Heart left ventricle (tissue), 16 donors: ENCODE measurements at regions not wholly inside any gene's neighbourhood (a gene's known extent, or its start where the extent isn't known, plus 50 kb on each side); places are given as distances from the start of the nearest gene placed in this dataset.

Source experiments
- ATAC-seq, 4 donors: fragments of 200-7000 bp; cut with Tn5 transposase; one replicate each; pipeline ENCODE4 v1.9.1; 2020 to 2022; ENCODE audit warnings: moderate library complexity in 4 of 4, mild to moderate bottlenecking in 3 of 4, moderate number of reproducible peaks in 1 of 4
- DNase-seq, 5 donors: peaks; one replicate each; pipeline ENCODE4 v3.0.0-alpha.2; 2020
- H3K27ac ChIP-seq, 12 donors: fragments of 200-600 bp; sonication (generic) in 4 of 12; one replicate each; pipeline versions ENCODE4 v1.5.0 to v1.8.0; 2016 to 2022; ENCODE audit warnings: mild to moderate bottlenecking in 2 of 12
- H3K27me3 ChIP-seq, 9 donors: fragments of 200-600 bp; sonication (generic) in 2 of 9; one replicate each; pipeline versions ENCODE4 v1.5.1 to v1.8.0; 2016 to 2022; ENCODE audit warnings: mild to moderate bottlenecking in 3 of 9
- H3K36me3 ChIP-seq, 9 donors: fragments of 200-600 bp; sonication (generic) in 2 of 9; one replicate each; pipeline versions ENCODE4 v1.5.0 to v1.8.0; 2018 to 2022; ENCODE audit warnings: mild to moderate bottlenecking in 2 of 9
- H3K4me1 ChIP-seq, 12 donors: fragments of 200-600 bp; sonication (generic) in 4 of 12; one replicate each; pipeline versions ENCODE4 v1.5.0 to v1.8.0; 2016 to 2022; ENCODE audit warnings: mild to moderate bottlenecking in 3 of 12
- H3K4me3 ChIP-seq, 12 donors: fragments of 200-600 bp; sonication (generic) in 4 of 12; one replicate each; pipeline versions ENCODE4 v1.5.0 to v1.8.0; 2017 to 2022; ENCODE audit warnings: mild to moderate bottlenecking in 9 of 12, moderate library complexity in 4 of 12
- H3K9me3 ChIP-seq, 12 donors: fragments of 200-600 bp; sonication (generic) in 4 of 12; one replicate each; pipeline versions ENCODE4 v1.5.0 to v1.8.0; 2016 to 2022; ENCODE audit warnings: mild to moderate bottlenecking in 1 of 12
- POLR2A ChIP-seq, 2 donors: fragments of 450-650 bp; IDR thresholded peaks; one replicate each; pipeline ENCODE4 v1.6.1; 2017; ENCODE audit warnings: antibody characterized with exemption in 2 of 2, mild to moderate bottlenecking in 2 of 2, moderate library complexity in 2 of 2
- WGBS, 4 donors: extraction: QIAGEN DNeasy Blood & Tissue Kit in 2 of 4; methylation state at CpG; one replicate each; pipeline versions ENCODE4 v1.1.5 to v1.1.7; 2013 to 2018; 5-methylcytosine and 5-hydroxymethylcytosine counted together
- intact Hi-C, 10 donors: fragments of 100-400 bp; cut with DNase I; formaldehyde crosslinking; loops; one replicate each; pipeline versions ENCODE4 v1.11.1 to v1.14.2; 2022
- TF ChIP-seq, protein P1 (sequence below), 12 donors: fragments of 200-600 bp; sonication (generic) in 4 of 12; IDR thresholded peaks; one replicate each; pipeline versions ENCODE4 v1.5.0 to v1.8.0; 2018 to 2022; ENCODE audit warnings: antibody characterized with exemption in 12 of 12, mild to moderate bottlenecking in 5 of 12
- donor health status: ischemic (EF 13 %, LVEDD 7.1; RV severe dilation, severe dysfunction).
- donor health status: healthy with polysubstance abuse.
- donor health status: DM: no; HTN: yes; CAD: no.
- donor health status: DM: no; HTN: no; CAD: no.
- donor health status: ischemic (EF 25% LVEDD 6.9; RV normal size, moderate dysfunction).
- donor health status: ischemic (EF 25% LVEDD 5.7; RV mildly dilated, moderate dysfunction).
- donor health status: healthy.
- donor health status: DM: yes; HTN: yes; CAD: no.
- donor health status: ischemic (EF 35%, LVEDD 5.7; RV mildly dilated, moderate dysfunction).
- donor health status: nonischemic (EF 11% LVEDD 7.7; RV severe dilation, severe dysfunction).
- donor health status: DM: yes; HTN: yes; CAD: no.
- donor health status: PGD.
- donor health status: ischemic (EF 29% LVEDD 5.4; RV normal size, mild dysfunction).
- donor health status: nonischemic (EF 23%, LVEDD 6.1; RV moderate dilation, normal function).

DNA sequence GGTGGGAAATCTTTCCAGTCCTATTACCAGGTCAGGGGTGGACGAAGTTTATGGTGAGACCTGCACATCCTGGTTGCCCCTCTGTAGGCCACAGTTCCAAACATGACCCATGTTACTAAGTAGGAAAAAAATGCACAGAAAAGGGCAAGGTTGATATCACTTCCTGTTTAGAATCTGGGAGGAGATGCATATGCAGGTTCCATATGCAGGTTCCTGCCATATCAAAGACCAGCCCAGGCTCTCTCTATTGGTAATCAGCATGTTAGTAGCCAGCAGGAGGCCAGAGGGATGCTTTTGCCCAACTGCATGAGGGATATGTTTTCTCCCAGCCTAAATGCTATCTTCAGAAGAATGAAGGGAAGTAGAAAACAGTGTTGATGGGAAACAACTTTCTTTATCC, 657.2 kb downstream of the ANKRD50 start:
- Histone ChIP-seq H3K27ac (peak overlapping the region in 1 of 12 donors; percentile 16), H3K36me3 (no peaks in the 10 kb centered on the region)
- 94 to 100% (median 96%) methylated on average over 1 of the region's 1 CpG for WGBS, 4 donors

DNA sequence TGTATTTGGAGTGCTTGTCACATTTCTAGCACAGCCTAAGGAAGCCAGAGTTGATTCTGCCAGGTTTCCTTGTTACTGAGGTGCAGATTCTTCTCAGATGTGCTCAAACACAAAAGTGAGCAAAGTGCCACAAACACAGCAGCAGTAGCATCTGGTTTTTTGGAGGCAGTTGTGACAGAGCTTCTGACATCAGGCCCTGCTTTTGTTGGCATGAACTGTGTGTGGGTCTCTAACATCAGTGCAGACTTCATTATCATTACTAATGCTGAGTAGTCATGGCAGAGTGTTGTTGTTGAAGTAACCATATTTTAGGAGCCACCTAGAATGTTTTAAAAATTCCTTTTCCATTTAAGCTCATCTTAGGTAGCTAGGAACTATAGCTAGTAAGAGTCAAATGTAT, 656.6 kb downstream of the ANKRD50 start:
- ATAC-seq (peak in 1 of 4 donors; percentile 56), DNase-seq (peak in 1 of 5 donors; percentile 29)
- no peak for TF ChIP-seq POLR2A (IDR thresholded peaks at IDR 0.05)
- TF ChIP-seq, protein P1, sequence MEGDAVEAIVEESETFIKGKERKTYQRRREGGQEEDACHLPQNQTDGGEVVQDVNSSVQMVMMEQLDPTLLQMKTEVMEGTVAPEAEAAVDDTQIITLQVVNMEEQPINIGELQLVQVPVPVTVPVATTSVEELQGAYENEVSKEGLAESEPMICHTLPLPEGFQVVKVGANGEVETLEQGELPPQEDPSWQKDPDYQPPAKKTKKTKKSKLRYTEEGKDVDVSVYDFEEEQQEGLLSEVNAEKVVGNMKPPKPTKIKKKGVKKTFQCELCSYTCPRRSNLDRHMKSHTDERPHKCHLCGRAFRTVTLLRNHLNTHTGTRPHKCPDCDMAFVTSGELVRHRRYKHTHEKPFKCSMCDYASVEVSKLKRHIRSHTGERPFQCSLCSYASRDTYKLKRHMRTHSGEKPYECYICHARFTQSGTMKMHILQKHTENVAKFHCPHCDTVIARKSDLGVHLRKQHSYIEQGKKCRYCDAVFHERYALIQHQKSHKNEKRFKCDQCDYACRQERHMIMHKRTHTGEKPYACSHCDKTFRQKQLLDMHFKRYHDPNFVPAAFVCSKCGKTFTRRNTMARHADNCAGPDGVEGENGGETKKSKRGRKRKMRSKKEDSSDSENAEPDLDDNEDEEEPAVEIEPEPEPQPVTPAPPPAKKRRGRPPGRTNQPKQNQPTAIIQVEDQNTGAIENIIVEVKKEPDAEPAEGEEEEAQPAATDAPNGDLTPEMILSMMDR (IDR thresholded peaks at IDR 0.05): no peak
- Histone ChIP-seq H3K36me3 (no peaks in the 10 kb centered on the region), H3K9me3 (peaks cover 0 to 22% (median 2%) of the 10 kb centered on the region in 12 donors), H3K4me3 (no peak overlapping the region), H3K27ac (peak overlapping the region in 1 of 12 donors; percentile 16), H3K27me3 (no peaks in the 10 kb centered on the region), H3K4me1 (peaks cover 0 to 17% (median 13%) of the 10 kb centered on the region in 12 donors)
- intact Hi-C loops: loop anchor here in 1 of 10 donors (10.0 kb wide), 1 partner anchor 71 kb away; no protein-coding TSS in a partner anchor

More for the DNA sequence above, 657.2 kb downstream of the ANKRD50 start:
- Histone ChIP-seq H3K27me3 (no peaks in the 10 kb centered on the region), H3K9me3 (peaks cover 0 to 22% (median 2%) of the 10 kb centered on the region in 12 donors), H3K4me1 (peaks cover 0 to 12% (median 8%) of the 10 kb centered on the region in 12 donors), H3K4me3 (no peak overlapping the region)
- ATAC-seq (no peak), DNase-seq (no peak)
- TF ChIP-seq, protein P1 (IDR thresholded peaks at IDR 0.05): no peak
- no peak for TF ChIP-seq POLR2A (IDR thresholded peaks at IDR 0.05)
- intact Hi-C loops: loop anchor here in 1 of 10 donors (10.0 kb wide), 1 partner anchor 71 kb away; no protein-coding TSS in a partner anchor

DNA sequence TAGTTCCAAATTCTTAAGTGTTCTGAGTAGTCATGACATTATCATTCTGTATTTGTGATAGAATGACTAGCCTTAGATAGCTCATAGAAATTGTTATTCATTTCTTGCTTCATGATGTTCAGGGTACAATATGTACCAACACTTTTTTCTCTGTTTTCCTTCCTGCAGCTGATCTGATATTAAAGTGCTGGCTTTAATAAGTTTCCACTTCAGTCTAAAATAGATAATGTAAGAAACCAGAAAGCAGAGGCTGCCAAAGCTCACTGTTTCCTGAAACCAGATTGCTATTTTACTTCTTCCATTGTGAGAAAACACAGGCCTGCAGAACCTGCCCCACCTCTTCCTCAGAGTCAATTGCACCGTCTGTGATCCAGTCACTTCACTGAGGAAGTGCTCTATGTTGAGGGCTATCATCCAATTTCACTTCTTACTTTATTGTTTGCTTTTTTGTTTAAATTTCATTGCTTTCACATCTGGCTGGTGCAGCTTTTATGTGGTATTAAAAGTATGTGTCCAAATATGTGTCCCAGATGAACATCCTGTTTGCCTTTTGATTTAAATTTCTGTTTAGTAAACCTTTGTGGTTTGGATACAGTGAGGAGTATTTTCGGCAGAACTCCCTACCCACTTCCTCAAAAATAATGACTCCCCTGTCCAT, 652.1 kb downstream of the ANKRD50 start:
- Histone ChIP-seq H3K27ac (peak overlapping the region; percentile 51 to 85 (median 80)), H3K4me3 (no peak overlapping the region), H3K4me1 (peaks cover 0 to 34% (median 23%) of the 10 kb centered on the region in 12 donors), H3K9me3 (peaks cover 0 to 11% (median 0%) of the 10 kb centered on the region in 12 donors), H3K36me3 (no peaks in the 10 kb centered on the region), H3K27me3 (no peaks in the 10 kb centered on the region)
- TF ChIP-seq POLR2A (IDR thresholded peaks at IDR 0.05): no peak
- TF ChIP-seq, protein P1 (IDR thresholded peaks at IDR 0.05): peak in 1 of 12 donors; percentile 3
- intact Hi-C loops: loop anchor here in 3 of 10 donors (2.0 to 10.0 kb wide), 5 partner anchors 52 to 316 kb away; no protein-coding TSS in a partner anchor
- ATAC-seq (peak; percentile 91 to 97 (median 94)), DNase-seq (peak in 4 of 5 donors; percentile 51 to 68 (median 58))
- WGBS, 4 donors: 19 to 27% (median 24%) methylated on average over 2 of the region's 2 CpGs

DNA sequence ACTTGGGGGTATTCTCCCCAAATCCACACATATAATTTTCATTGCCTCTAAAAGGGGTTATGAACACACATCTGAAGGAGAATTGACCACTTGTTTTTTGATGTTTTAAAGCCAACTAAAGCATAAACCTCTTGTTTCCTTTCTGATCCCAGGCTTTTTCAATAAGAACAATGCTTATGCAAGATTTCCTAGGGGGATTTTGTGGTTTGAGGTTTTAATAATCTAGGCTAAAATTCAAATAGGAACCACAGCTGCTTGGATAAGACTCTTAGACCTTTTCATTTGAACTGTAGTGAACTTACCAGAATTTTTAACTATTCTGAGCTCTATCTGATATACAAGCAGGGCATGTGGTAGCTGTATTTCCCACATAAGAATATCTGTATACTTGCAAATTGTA, 651.1 kb downstream of the ANKRD50 start:
- ATAC-seq: peak; percentile 16 to 62 (median 36)

More for the DNA sequence above, 651.1 kb downstream of the ANKRD50 start:
- H3K4me3 ChIP-seq: no peak overlapping the region
- H3K27ac ChIP-seq: peak overlapping the region; percentile 51 to 85 (median 80)
- peaks cover 0 to 34% (median 23%) of the 10 kb centered on the region in 12 donors for H3K4me1 ChIP-seq
- DNase-seq: no peak
- intact Hi-C loops: loop anchor here in 3 of 10 donors (2.0 to 10.0 kb wide), 5 partner anchors 51 to 317 kb away; no protein-coding TSS in a partner anchor
- no peaks in the 10 kb centered on the region for H3K27me3 ChIP-seq
- no peak for TF ChIP-seq POLR2A (IDR thresholded peaks at IDR 0.05)
- TF ChIP-seq, protein P1 (IDR thresholded peaks at IDR 0.05): no peak
- peaks cover 0 to 11% (median 0%) of the 10 kb centered on the region in 12 donors for H3K9me3 ChIP-seq
- H3K36me3 ChIP-seq: no peaks in the 10 kb centered on the region
